GM12892 (cell line): ENCODE measurements at regions not wholly inside any gene's neighbourhood (a gene's known extent, or its start where the extent isn't known, plus 50 kb on each side); places are given as distances from the start of the nearest gene placed in this dataset.

Experiments
- POLR2A ChIP-seq: IDR thresholded peaks from 2 replicates; pipeline ENCODE4 v1.6.1; 2011; ENCODE audit warnings: low read depth, low read length, control low read depth
- POLR2AphosphoS5 ChIP-seq: IDR thresholded peaks from 2 replicates; pipeline ENCODE4 v1.6.1; 2011; ENCODE audit warnings: low read depth, low read length, control low read depth
- TAF1 ChIP-seq: IDR thresholded peaks from 2 replicates; pipeline ENCODE4 v1.6.1; 2011; ENCODE audit warnings: low read depth, mild to moderate bottlenecking, control low read depth, low read length, borderline replicate concordance

DNA sequence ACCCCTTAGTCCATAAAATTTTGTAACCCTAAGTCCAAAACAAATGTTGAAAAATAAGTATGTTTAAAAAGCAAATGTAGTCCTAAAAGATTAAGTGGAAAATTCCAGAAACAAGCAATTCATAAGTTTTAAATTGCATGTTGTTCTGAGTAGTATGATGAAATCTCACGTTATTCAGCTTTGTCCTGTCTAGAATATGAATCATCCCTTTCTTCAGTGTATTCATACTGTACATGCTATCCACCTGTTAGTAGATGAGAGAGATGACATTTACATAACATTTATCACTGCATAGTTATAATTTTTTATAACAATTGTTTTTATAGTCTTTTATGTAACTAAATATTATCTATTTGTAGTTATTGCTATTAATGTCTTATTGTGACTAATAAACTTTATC lies 622.3 kb upstream of the CHORDC1 start:
- TF ChIP-seq POLR2AphosphoS5 (no peak), POLR2A (no peak), TAF1 (no peak)
